Hematopoietic multipotent progenitor cell treated with erythropoietin and hydrocortisone succinate and interleukin-3 and kit ligand, for 8 days (in vitro differentiated cells): ENCODE measurements at regions not wholly inside any gene's neighbourhood (a gene's known extent, or its start where the extent isn't known, plus 50 kb on each side); places are given as distances from the start of the nearest gene placed in this dataset.
"Not testable (repeated sequence)": the region's sequence is repeated elsewhere in the genome, so short reads cannot be mapped to it uniquely, and the experiment has no call there.

Source experiments
- DNase-seq: peaks from one replicate; pipeline ENCODE4 v3.0.0-alpha.2; 2015

GRCh38 chr6:76491376-76491775, 418.9 kb upstream of the IMPG1 start:
- not testable (repeated sequence) for DNase-seq

GRCh38 chr6:76490456-76490855, 418.0 kb upstream of the IMPG1 start:
- no peak for DNase-seq

- no peak for DNase-seq
These were observed 408.6 kb upstream of the IMPG1 start for GRCh38 chr6:76481101-76481500.

- no peak for DNase-seq
These were observed 400.4 kb upstream of the IMPG1 start for GRCh38 chr6:76472858-76473257.

GRCh38 chr6:76466286-76466685, 393.8 kb upstream of the IMPG1 start:
- DNase-seq = no peak

- DNase-seq = no peak
These were observed 392.9 kb upstream of the IMPG1 start for GRCh38 chr6:76465410-76465809.

GRCh38 chr6:76453270-76453669, 380.8 kb upstream of the IMPG1 start:
- DNase-seq = no peak

GRCh38 chr6:76451926-76452709, 379.7 kb upstream of the IMPG1 start:
- DNase-seq = no peak

GRCh38 chr6:76448109-76448508, 375.6 kb upstream of the IMPG1 start:
- DNase-seq = no peak

GRCh38 chr6:76441875-76442274, 369.4 kb upstream of the IMPG1 start:
- DNase-seq = no peak

- no peak for DNase-seq
These were observed 367.3 kb upstream of the IMPG1 start for GRCh38 chr6:76439811-76440210.

- DNase-seq = no peak
These were observed 366.3 kb upstream of the IMPG1 start for GRCh38 chr6:76438768-76439167.

- DNase-seq = no peak
These were observed 362.7 kb upstream of the IMPG1 start for GRCh38 chr6:76435174-76435573.

GRCh38 chr6:76422511-76423213, 350.2 kb upstream of the IMPG1 start:
- no peak for DNase-seq

GRCh38 chr6:76420094-76420493, 347.6 kb upstream of the IMPG1 start:
- DNase-seq = no peak

GRCh38 chr6:76418560-76419223, 346.2 kb upstream of the IMPG1 start:
- DNase-seq = no peak

GRCh38 chr6:76416821-76417605, 344.6 kb upstream of the IMPG1 start:
- no peak for DNase-seq

GRCh38 chr6:76403064-76403463, 330.6 kb upstream of the IMPG1 start:
- DNase-seq = no peak

GRCh38 chr6:76397966-76398365, 325.5 kb upstream of the IMPG1 start:
- DNase-seq = no peak

GRCh38 chr6:76382201-76382600, 309.7 kb upstream of the IMPG1 start:
- no peak for DNase-seq

- DNase-seq = no peak
These were observed 309.1 kb upstream of the IMPG1 start for GRCh38 chr6:76381612-76382011.

- DNase-seq = no peak
These were observed 278.8 kb upstream of the IMPG1 start for GRCh38 chr6:76351275-76351674.

- DNase-seq = no peak
These were observed 275.1 kb upstream of the IMPG1 start for GRCh38 chr6:76347539-76347938.
